GDM1 (cell line): ENCODE measurements at regions not wholly inside any gene's neighbourhood (a gene's known extent, or its start where the extent isn't known, plus 50 kb on each side); places are given as distances from the start of the nearest gene placed in this dataset.
"Not testable (repeated sequence)": the region's sequence is repeated elsewhere in the genome, so short reads cannot be mapped to it uniquely, and the experiment has no call there.

Experiments used
- DNase-seq: peaks from one replicate; lab custom pipeline; 2025; lab: John Stamatoyannopoulos, UW

- DNase-seq: no peak
Measured at GRCh38 chr13:74289861-74290773, 155.9 kb upstream of the KLF12 start.

GRCh38 chr13:74289107-74289506, 154.9 kb upstream of the KLF12 start:
- DNase-seq: no peak

- DNase-seq: no peak
Measured at GRCh38 chr13:74288361-74288911, 154.2 kb upstream of the KLF12 start.

GRCh38 chr13:74287724-74288169, 153.5 kb upstream of the KLF12 start:
- no peak for DNase-seq

- DNase-seq: no peak
Measured at GRCh38 chr13:74280795-74281490, 146.7 kb upstream of the KLF12 start.

- no peak for DNase-seq
Measured at GRCh38 chr13:74280093-74280794, 146.0 kb upstream of the KLF12 start.

GRCh38 chr13:74278901-74279300, 144.7 kb upstream of the KLF12 start:
- no peak for DNase-seq

GRCh38 chr13:74274916-74275315, 140.7 kb upstream of the KLF12 start:
- DNase-seq: no peak

GRCh38 chr13:74273581-74273980, 139.4 kb upstream of the KLF12 start:
- DNase-seq: no peak

GRCh38 chr13:74272826-74273225, 138.6 kb upstream of the KLF12 start:
- no peak for DNase-seq

GRCh38 chr13:74270018-74270417, 135.8 kb upstream of the KLF12 start:
- no peak for DNase-seq

- DNase-seq: no peak
Measured at GRCh38 chr13:74266861-74267260, 132.7 kb upstream of the KLF12 start.

- DNase-seq: no peak
Measured at GRCh38 chr13:74266309-74266708, 132.1 kb upstream of the KLF12 start.

GRCh38 chr13:74264333-74264732, 130.1 kb upstream of the KLF12 start:
- no peak for DNase-seq

- DNase-seq: not testable (repeated sequence)
Measured at GRCh38 chr13:74260420-74260819, 126.2 kb upstream of the KLF12 start.

GRCh38 chr13:74259641-74260040, 125.4 kb upstream of the KLF12 start:
- no peak for DNase-seq

GRCh38 chr13:74258961-74259360, 124.8 kb upstream of the KLF12 start:
- DNase-seq: no peak

GRCh38 chr13:74256969-74257368, 122.8 kb upstream of the KLF12 start:
- no peak for DNase-seq

- no peak for DNase-seq
Measured at GRCh38 chr13:74253161-74253560, 119.0 kb upstream of the KLF12 start.

GRCh38 chr13:74251778-74252519, 117.7 kb upstream of the KLF12 start:
- no peak for DNase-seq

GRCh38 chr13:74250738-74251190, 116.6 kb upstream of the KLF12 start:
- no peak for DNase-seq
